Uterus (tissue), 3 donors: ENCODE measurements at regions not wholly inside any gene's neighbourhood (a gene's known extent, or its start where the extent isn't known, plus 50 kb on each side); places are given as distances from the start of the nearest gene placed in this dataset.

Experiments used
- DNase-seq, 2 donors: peaks; one replicate each; pipeline ENCODE4 v3.0.0-alpha.2; 2019 to 2020
- H3K27ac ChIP-seq, 2 donors: fragments of 200-600 bp; sonication (generic); 1 replicate in 1 of 2; 2 replicates in 1 of 2; pipeline ENCODE4 v1.5.1; 2016 to 2018
- H3K27me3 ChIP-seq, 2 donors: fragments of 200-600 bp; sonication (generic); one replicate each; pipeline ENCODE4 v1.5.1; 2018 to 2019; ENCODE audit warnings: control low read depth in 1 of 2
- H3K36me3 ChIP-seq, 2 donors: fragments of 200-600 bp; sonication (generic); one replicate each; pipeline ENCODE4 v1.5.1; 2019; ENCODE audit warnings: control low read depth in 1 of 2
- H3K4me1 ChIP-seq, 2 donors: fragments of 200-600 bp; sonication (generic); one replicate each; pipeline ENCODE4 v1.5.1; 2018 to 2019; ENCODE audit warnings: control low read depth in 1 of 2
- H3K4me3 ChIP-seq, 2 donors: fragments of 200-600 bp; sonication (generic); 1 replicate in 1 of 2; 2 replicates in 1 of 2; pipeline ENCODE4 v1.5.1; 2018 to 2019; ENCODE audit warnings: mild to moderate bottlenecking in 1 of 2
- H3K9me3 ChIP-seq, 2 donors: fragments of 200-600 bp; sonication (generic); one replicate each; pipeline ENCODE4 v1.5.1; 2019; ENCODE audit warnings: control low read depth in 1 of 2
- POLR2A ChIP-seq, 2 donors: fragments of 450-650 bp; IDR thresholded peaks; one replicate each; pipeline ENCODE4 v1.6.1; 2016; ENCODE audit warnings: antibody characterized with exemption in 2 of 2, mild to moderate bottlenecking in 1 of 2, moderate library complexity in 1 of 2
- intact Hi-C: fragments of 100-400 bp; cut with DNase I; formaldehyde crosslinking; loops from one replicate; pipeline ENCODE4 v1.15.1; 2023; ENCODE audit warnings: low total_unique reads
- TF ChIP-seq, protein P1 (sequence below), 4 experiments: fragments of 200-600 bp in 2 of 4; fragments of 450-650 bp in 2 of 4; sonication (generic) in 2 of 4; IDR thresholded peaks; one replicate each; pipeline ENCODE4 v1.5.1; 2016 to 2019; ENCODE audit warnings: antibody characterized with exemption in 4 of 4, mild to moderate bottlenecking in 2 of 4, moderate library complexity in 1 of 4
- donor health status: DM: yes; HTN: yes; CAD: no.

DNA sequence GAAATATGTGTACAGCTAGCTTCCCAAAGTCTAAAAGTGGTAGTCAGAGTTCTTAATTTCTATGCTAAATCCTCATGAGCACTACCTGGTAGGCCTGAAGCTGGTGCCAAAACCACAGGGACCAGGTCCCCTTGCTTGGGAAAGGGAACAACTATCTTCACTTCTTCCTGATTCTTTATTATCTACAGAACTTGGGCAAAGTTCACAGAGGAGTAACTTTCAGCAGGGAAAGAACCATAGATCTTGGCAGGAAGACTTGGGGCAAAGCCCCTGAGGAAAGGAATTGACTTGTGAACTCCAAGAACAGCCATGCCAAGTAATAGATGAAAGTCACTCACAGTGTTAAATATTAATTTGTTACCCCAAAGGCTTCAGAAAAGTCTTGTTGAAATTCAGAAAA, 193.0 kb downstream of the ZC3H11B start:
- Histone ChIP-seq H3K4me1 (no peaks in the 10 kb centered on the region), H3K27ac (no peak overlapping the region), H3K9me3 (no peaks in the 10 kb centered on the region), H3K36me3 (no peaks in the 10 kb centered on the region), H3K4me3 (no peak overlapping the region), H3K27me3 (no peaks in the 10 kb centered on the region)
- TF ChIP-seq, protein P1, sequence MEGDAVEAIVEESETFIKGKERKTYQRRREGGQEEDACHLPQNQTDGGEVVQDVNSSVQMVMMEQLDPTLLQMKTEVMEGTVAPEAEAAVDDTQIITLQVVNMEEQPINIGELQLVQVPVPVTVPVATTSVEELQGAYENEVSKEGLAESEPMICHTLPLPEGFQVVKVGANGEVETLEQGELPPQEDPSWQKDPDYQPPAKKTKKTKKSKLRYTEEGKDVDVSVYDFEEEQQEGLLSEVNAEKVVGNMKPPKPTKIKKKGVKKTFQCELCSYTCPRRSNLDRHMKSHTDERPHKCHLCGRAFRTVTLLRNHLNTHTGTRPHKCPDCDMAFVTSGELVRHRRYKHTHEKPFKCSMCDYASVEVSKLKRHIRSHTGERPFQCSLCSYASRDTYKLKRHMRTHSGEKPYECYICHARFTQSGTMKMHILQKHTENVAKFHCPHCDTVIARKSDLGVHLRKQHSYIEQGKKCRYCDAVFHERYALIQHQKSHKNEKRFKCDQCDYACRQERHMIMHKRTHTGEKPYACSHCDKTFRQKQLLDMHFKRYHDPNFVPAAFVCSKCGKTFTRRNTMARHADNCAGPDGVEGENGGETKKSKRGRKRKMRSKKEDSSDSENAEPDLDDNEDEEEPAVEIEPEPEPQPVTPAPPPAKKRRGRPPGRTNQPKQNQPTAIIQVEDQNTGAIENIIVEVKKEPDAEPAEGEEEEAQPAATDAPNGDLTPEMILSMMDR (IDR thresholded peaks at IDR 0.05): no peak
- TF ChIP-seq POLR2A (IDR thresholded peaks at IDR 0.05): no peak
- intact Hi-C loops: no loop called here
- no peak for DNase-seq

DNA sequence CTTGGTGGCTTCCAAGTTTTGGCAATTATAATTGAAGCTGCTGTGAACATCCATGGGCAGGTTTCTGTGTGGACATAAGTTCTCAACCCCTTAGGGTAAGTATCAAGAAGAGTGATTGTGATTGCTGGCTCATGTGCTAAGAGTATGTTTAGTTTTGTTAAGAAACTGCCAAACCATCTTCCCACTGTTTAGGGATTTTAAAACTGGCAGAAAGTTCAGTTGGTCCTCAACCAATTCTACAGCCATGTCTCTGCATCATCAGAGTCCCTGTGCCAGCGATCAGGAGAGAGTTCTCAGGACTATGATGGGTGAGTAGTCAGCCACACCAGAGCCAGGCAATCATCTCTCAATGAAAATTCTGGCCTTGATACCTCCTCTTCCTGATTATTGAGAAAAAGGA, 193.8 kb downstream of the ZC3H11B start:
- DNase-seq: no peak
- H3K27ac ChIP-seq: no peak overlapping the region
- H3K36me3 ChIP-seq: no peaks in the 10 kb centered on the region
- intact Hi-C loops: no loop called here
- no peaks in the 10 kb centered on the region for H3K27me3 ChIP-seq
- TF ChIP-seq, protein P1 (IDR thresholded peaks at IDR 0.05): no peak
- no peak for TF ChIP-seq POLR2A (IDR thresholded peaks at IDR 0.05)
- no peaks in the 10 kb centered on the region for H3K9me3 ChIP-seq
- no peak overlapping the region for H3K4me3 ChIP-seq
- no peaks in the 10 kb centered on the region for H3K4me1 ChIP-seq

DNA sequence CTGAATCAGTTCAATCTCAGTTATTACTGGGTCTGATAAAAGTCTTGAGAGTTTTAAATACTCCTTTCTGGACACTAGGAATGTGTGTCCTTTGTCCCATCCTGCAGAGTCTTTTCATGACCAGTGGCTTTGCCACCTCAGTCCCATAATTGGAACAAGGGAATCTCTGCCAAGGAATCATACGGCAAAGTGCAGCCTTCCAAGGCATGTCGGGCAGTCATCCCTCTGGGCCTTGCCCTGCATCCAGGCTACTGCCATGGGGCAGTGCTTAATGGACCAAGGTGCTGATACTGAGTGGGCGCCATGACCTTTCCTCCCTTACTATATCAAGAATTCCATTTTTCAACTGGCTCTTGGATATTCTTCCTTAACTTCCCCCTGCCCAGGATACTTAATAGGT, 195.3 kb downstream of the ZC3H11B start:
- H3K4me3 ChIP-seq: no peak overlapping the region
- DNase-seq: no peak
- no peak overlapping the region for H3K27ac ChIP-seq
- no peaks in the 10 kb centered on the region for H3K9me3 ChIP-seq
- no peak for TF ChIP-seq POLR2A (IDR thresholded peaks at IDR 0.05)
- TF ChIP-seq, protein P1 (IDR thresholded peaks at IDR 0.05): no peak
- no peaks in the 10 kb centered on the region for H3K4me1 ChIP-seq
- H3K27me3 ChIP-seq: no peaks in the 10 kb centered on the region
- no peaks in the 10 kb centered on the region for H3K36me3 ChIP-seq
- intact Hi-C loops: no loop called here

DNA sequence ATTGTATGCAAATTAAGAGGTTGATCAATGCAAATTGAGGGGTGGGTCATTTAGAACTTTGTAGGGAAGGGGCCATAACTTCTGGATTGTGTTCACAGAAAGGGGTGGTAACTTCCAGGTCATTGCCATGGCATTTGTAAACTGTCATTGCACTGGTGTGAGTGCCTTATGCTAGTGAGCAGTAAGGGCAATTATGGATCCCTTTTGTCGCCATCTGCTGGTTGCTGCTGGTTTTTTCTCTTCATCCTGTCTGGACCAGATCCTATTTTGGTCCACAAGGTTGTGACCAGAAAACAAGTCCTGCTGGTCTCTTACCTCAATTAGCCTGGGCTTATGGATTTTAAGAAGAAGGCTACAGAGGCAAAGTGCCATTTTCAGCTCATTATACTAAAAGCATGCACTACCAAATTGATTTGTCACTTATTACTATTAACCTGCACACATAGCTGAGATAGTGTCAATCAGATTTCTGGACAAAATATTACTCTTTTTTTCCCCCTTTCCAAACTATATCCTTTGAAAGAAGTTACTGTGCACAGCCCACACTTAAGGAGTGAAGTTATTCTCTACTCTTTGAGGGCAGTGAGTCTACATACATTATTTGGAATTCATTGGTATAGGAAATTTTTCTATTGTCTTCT, 196.2 kb downstream of the ZC3H11B start:
- intact Hi-C loops: no loop called here
- Histone ChIP-seq H3K4me1 (no peaks in the 10 kb centered on the region), H3K36me3 (no peaks in the 10 kb centered on the region), H3K27ac (no peak overlapping the region), H3K27me3 (no peaks in the 10 kb centered on the region), H3K4me3 (no peak overlapping the region), H3K9me3 (no peaks in the 10 kb centered on the region)
- peak; percentile 40 to 47 for DNase-seq
- TF ChIP-seq, protein P1 (IDR thresholded peaks at IDR 0.05): peak; percentile 33 to 50 (median 42)
- no peak for TF ChIP-seq POLR2A (IDR thresholded peaks at IDR 0.05)

DNA sequence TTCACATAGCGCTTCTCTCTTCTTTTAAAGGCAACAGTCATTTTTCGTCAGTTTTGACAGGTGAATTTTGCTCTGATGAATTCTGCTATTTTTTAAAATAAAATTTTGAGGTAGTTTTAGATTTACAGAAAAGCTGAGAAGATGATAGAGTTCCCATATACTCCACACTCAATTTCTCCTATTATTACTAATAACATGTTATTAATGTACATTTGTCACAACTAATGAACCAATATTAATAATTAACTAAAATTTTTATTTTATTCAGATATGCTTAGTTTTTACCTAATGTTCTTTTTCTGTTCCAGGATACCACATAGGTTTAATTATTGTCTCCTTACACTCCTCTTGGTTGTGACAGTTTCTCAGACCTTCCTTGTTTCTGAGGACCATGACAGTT, 197.0 kb downstream of the ZC3H11B start:
- DNase-seq: no peak
- Histone ChIP-seq H3K4me3 (no peak overlapping the region), H3K9me3 (no peaks in the 10 kb centered on the region), H3K27me3 (no peaks in the 10 kb centered on the region), H3K36me3 (no peaks in the 10 kb centered on the region), H3K27ac (no peak overlapping the region), H3K4me1 (no peaks in the 10 kb centered on the region)
- no peak for TF ChIP-seq POLR2A (IDR thresholded peaks at IDR 0.05)
- TF ChIP-seq, protein P1 (IDR thresholded peaks at IDR 0.05): no peak
- intact Hi-C loops: no loop called here
